Hepatocyte (in vitro differentiated cells): ENCODE measurements at regions not wholly inside any gene's neighbourhood (a gene's known extent, or its start where the extent isn't known, plus 50 kb on each side); places are given as distances from the start of the nearest gene placed in this dataset.

Source experiments
- DNase-seq: peaks from one replicate; pipeline ENCODE4 v3.0.0-alpha.2; 2016; ENCODE audit warnings: low spot score
- H2AFZ ChIP-seq: fragments of 200-600 bp; sonication (generic); 2 replicates; pipeline ENCODE4 v1.6.0; 2016; ENCODE audit warnings: antibody characterized with exemption, mild to moderate bottlenecking
- H3K27ac ChIP-seq: fragments of 200-600 bp; sonication (generic); 2 replicates; pipeline ENCODE4 v1.5.1; 2016; ENCODE audit warnings: mild to moderate bottlenecking
- H3K27me3 ChIP-seq: fragments of 200-600 bp; sonication (generic); 2 replicates; pipeline ENCODE4 v1.6.1; 2016
- H3K36me3 ChIP-seq: fragments of 200-600 bp; sonication (generic); replicated peaks from 2 replicates; pipeline ENCODE4 v1.5.1; 2016; ENCODE audit warnings: low read depth; ENCODE audit not compliant: insufficient read depth
- H3K4me1 ChIP-seq: fragments of 200-600 bp; sonication (generic); 2 replicates; pipeline ENCODE4 v1.5.1; 2016; ENCODE audit warnings: mild to moderate bottlenecking, moderate library complexity; ENCODE audit not compliant: insufficient read depth
- H3K4me2 ChIP-seq: fragments of 200-600 bp; sonication (generic); 2 replicates; pipeline ENCODE4 v1.6.0; 2016
- H3K4me3 ChIP-seq: fragments of 200-600 bp; sonication (generic); 2 replicates; pipeline ENCODE4 v1.5.1; 2016; ENCODE audit warnings: mild to moderate bottlenecking
- H3K79me2 ChIP-seq: fragments of 200-600 bp; sonication (generic); 2 replicates; pipeline ENCODE4 v1.6.0; 2017; ENCODE audit warnings: mild to moderate bottlenecking
- H3K9me2 ChIP-seq: fragments of 200-600 bp; sonication (generic); replicated peaks from 2 replicates; pipeline ENCODE4 v1.6.0; 2017; ENCODE audit warnings: mild to moderate bottlenecking; ENCODE audit not compliant: insufficient read depth
- H3K9me3 ChIP-seq: fragments of 200-600 bp; sonication (generic); 2 replicates; pipeline ENCODE4 v1.5.1; 2016; ENCODE audit warnings: low read depth, mild to moderate bottlenecking
- H4K20me1 ChIP-seq: fragments of 200-600 bp; sonication (generic); 2 replicates; pipeline ENCODE4 v1.6.0; 2016; ENCODE audit warnings: mild to moderate bottlenecking; ENCODE audit not compliant: insufficient read depth, poor library complexity, severe bottlenecking
- EZH2 ChIP-seq: fragments of 200-600 bp; sonication (generic); IDR thresholded peaks from 2 replicates; pipeline ENCODE4 v1.6.1; 2016; ENCODE audit warnings: antibody characterized with exemption, mild to moderate bottlenecking, borderline replicate concordance
- EZH2phosphoT487 ChIP-seq: fragments of 200-600 bp; sonication (generic); IDR thresholded peaks from one replicate; pipeline ENCODE4 v1.6.1; 2018; ENCODE audit warnings: antibody characterized with exemption, mild to moderate bottlenecking, low read depth, moderate library complexity; ENCODE audit not compliant: unreplicated experiment, severe bottlenecking
- WGBS: methylation state at CpG from one replicate; pipeline ENCODE4 v1.1.6; 2016; ENCODE audit warnings: low lambda C conversion rate; ENCODE audit errors: missing lambda C conversion rate; 5-methylcytosine and 5-hydroxymethylcytosine counted together
- TF ChIP-seq, protein P1 (sequence below): fragments of 200-600 bp; sonication (generic); IDR thresholded peaks from 2 replicates; pipeline ENCODE4 v1.5.1; 2016; ENCODE audit warnings: antibody characterized with exemption, mild to moderate bottlenecking; ENCODE audit not compliant: poor library complexity

DNA sequence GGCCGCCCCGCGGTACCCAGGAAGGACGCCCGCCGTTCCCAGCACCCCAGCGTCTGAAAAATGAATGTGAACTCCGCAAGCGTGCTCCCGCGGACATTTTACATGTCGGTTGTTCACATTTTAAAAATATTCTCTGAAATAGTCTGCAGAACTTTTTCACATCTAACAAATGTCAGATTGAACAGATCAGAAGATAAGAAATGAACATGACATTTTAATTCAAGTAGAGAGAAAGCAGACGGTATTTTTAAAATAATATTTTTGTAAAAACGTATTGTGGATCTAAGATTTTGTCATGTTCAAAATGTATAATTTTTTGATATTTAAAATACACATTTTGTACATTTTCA is 101.8 kb upstream of the DIO3 start:
- Histone ChIP-seq H2AFZ (peak overlapping the region; percentile 81), H3K4me2 (peak overlapping the region; percentile 91)

DNA sequence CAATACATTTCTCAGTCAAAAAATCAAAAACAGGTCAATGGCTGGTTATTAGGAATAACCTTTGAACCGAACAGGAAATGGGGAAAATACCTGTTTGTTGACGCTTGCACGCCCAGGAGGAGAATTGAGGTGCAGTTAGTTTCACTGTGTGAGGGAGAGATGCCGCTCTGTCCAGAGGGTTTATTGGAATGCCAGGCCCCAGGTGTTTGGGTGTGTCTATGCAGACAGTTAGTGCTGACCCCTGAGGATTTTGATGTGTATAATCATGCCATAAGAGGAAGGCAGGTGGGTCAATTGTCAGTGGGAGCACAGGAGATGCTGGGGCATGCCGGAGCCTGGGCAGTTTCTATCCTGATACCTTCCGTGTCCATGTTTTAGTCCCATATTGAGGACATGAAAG is 100.8 kb upstream of the DIO3 start:
- Histone ChIP-seq H3K4me1 (peaks cover 18% of the 10 kb centered on the region), H3K79me2 (no peaks in the 10 kb centered on the region), H2AFZ (no peak overlapping the region), H3K36me3 (no peaks in the 10 kb centered on the region), H3K27me3 (peaks cover 45% of the 10 kb centered on the region), H3K4me2 (no peak overlapping the region), H3K4me3 (no peak overlapping the region), H3K27ac (peak overlapping the region; percentile 20), H4K20me1 (no peaks in the 10 kb centered on the region), H3K9me2 (no peaks in the 10 kb centered on the region), H3K9me3 (no peaks in the 10 kb centered on the region)
- 84% methylated on average over 6 of the region's 6 CpGs for WGBS
- TF ChIP-seq EZH2 (no peak), EZH2phosphoT487 (no peak)
- TF ChIP-seq, protein P1, sequence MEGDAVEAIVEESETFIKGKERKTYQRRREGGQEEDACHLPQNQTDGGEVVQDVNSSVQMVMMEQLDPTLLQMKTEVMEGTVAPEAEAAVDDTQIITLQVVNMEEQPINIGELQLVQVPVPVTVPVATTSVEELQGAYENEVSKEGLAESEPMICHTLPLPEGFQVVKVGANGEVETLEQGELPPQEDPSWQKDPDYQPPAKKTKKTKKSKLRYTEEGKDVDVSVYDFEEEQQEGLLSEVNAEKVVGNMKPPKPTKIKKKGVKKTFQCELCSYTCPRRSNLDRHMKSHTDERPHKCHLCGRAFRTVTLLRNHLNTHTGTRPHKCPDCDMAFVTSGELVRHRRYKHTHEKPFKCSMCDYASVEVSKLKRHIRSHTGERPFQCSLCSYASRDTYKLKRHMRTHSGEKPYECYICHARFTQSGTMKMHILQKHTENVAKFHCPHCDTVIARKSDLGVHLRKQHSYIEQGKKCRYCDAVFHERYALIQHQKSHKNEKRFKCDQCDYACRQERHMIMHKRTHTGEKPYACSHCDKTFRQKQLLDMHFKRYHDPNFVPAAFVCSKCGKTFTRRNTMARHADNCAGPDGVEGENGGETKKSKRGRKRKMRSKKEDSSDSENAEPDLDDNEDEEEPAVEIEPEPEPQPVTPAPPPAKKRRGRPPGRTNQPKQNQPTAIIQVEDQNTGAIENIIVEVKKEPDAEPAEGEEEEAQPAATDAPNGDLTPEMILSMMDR = no peak
- DNase-seq = no peak

More for the DNA sequence above, 101.8 kb upstream of the DIO3 start:
- Histone ChIP-seq H3K79me2 (no peaks in the 10 kb centered on the region), H3K27me3 (peaks cover 45% of the 10 kb centered on the region), H3K4me3 (peak overlapping the region; percentile 49), H3K9me2 (no peaks in the 10 kb centered on the region), H3K36me3 (no peaks in the 10 kb centered on the region), H3K27ac (peak overlapping the region; percentile 20), H4K20me1 (no peaks in the 10 kb centered on the region), H3K9me3 (no peaks in the 10 kb centered on the region), H3K4me1 (peaks cover 18% of the 10 kb centered on the region)
- TF ChIP-seq EZH2phosphoT487 = no peak
- no peak for TF ChIP-seq EZH2
- TF ChIP-seq, protein P1 = no peak
- no peak for DNase-seq
- 19% methylated on average over 14 of the region's 14 CpGs for WGBS

DNA sequence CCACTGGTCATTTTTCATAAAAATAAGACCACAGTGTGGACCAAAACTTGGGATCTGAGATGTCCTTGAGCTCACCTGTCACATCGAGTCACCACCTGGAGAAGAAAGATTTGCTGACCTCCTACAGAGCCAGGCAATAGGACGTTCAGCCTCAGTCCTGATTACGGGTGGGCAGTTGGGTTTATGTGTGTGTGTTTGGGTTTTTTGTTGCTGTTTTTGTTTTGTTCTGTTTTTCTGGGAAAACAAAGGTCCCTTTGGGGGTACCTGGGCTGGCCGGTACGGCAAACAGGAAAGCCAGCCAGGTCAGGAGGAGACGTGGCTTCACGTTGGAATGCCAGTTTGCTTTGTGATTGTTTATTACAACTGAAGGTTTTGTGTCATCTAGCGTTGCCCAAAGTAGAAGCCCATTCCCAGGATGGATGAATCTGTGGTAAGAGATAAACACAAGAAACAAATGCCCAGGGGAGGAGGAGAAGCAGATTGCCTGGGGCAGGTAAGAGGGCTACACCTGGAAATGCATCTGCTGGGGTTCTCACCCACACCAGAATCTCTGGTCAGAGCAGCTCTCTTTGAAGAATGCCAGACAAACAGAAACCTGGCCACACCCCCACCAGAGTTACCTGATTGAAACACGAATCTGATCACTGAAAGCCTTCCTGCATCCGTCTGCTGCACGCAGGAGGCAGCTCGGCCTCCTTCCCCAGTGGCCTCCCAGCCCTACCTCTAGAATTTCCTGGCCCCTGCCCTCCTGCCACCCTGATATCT is 100.1 kb upstream of the DIO3 start:
- no peak for TF ChIP-seq EZH2
- no peak for TF ChIP-seq EZH2phosphoT487
- TF ChIP-seq, protein P1 = no peak
- WGBS = 83% methylated on average over 12 of the region's 12 CpGs
- Histone ChIP-seq H3K79me2 (no peaks in the 10 kb centered on the region), H3K9me3 (no peaks in the 10 kb centered on the region), H3K4me1 (peaks cover 18% of the 10 kb centered on the region), H3K4me3 (no peak overlapping the region), H3K9me2 (no peaks in the 10 kb centered on the region), H3K27ac (peak overlapping the region; percentile 13), H3K4me2 (no peak overlapping the region), H3K27me3 (peaks cover 40% of the 10 kb centered on the region), H4K20me1 (no peaks in the 10 kb centered on the region), H2AFZ (no peak overlapping the region), H3K36me3 (no peaks in the 10 kb centered on the region)
- DNase-seq = no peak
